ENCODE measurements at regions not wholly inside any gene's neighbourhood (a gene's known extent, or its start where the extent isn't known, plus 50 kb on each side); places are given as distances from the start of the nearest gene placed in this dataset.

- TF ChIP-seq POLR2A (IDR thresholded peaks at IDR 0.05; ENCODE audit: low read depth, low read length): no peak
- no peak for TF ChIP-seq CTCF (IDR thresholded peaks at IDR 0.05; ENCODE audit: extremely low read depth in 1 of 2, insufficient read depth in 1 of 2, low read depth in 1 of 2, low read length in 2 of 2)
- no peak for TF ChIP-seq MAX (IDR thresholded peaks at IDR 0.05; ENCODE audit: insufficient read depth, insufficient read length)
- no peak for TF ChIP-seq EZH2 (IDR thresholded peaks at IDR 0.05; ENCODE audit: borderline replicate concordance, low read depth, low read length, severe bottlenecking)
- TF ChIP-seq MYC (IDR thresholded peaks at IDR 0.05; ENCODE audit: low read depth, low read length): no peak
Measured at GRCh38 chr14:82422230-82422629, 888.6 kb upstream of the SEL1L start.
